A204.1 (cell line): ENCODE measurements at regions not wholly inside any gene's neighbourhood (a gene's known extent, or its start where the extent isn't known, plus 50 kb on each side); places are given as distances from the start of the nearest gene placed in this dataset.

Source experiments
- FAIRE-seq: peaks from 2 replicates; lab custom pipeline; 2012; peaks lifted over from hg19 to GRCh38; lab: Jason Lieb, UNC

DNA sequence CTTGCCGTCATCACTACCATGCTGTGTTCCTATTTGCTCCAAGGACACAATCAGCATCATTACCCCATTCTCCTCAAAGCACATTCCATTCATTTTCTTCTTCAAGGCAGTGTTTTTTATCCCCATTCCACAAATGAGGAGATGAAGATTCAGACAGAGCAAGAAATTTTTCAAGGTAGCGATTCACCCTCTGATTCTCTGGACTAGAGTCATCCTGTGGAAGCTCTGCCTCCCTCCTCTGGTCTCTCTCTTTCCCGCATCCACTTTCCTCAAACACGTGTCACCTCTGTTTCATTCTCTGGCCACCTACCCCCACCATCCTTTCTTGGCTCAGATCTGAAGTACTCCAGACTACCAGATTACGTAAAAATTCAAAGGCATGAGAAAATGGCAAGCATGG, 297.9 kb downstream of the SOX11 start:
- no peak for FAIRE-seq

GRCh38 chr2:5991305-5991968, 299.3 kb downstream of the SOX11 start:
- no peak for FAIRE-seq

- FAIRE-seq, result no peak
Observed at GRCh38 chr2:5995832-5996231, 303.6 kb downstream of the SOX11 start.

- no peak for FAIRE-seq
Observed at GRCh38 chr2:6008186-6008585, 316.0 kb downstream of the SOX11 start.

- no peak for FAIRE-seq
Observed at GRCh38 chr2:6008726-6009125, 316.5 kb downstream of the SOX11 start.

GRCh38 chr2:6010163-6010562, 318.0 kb downstream of the SOX11 start:
- no peak for FAIRE-seq

- FAIRE-seq, result no peak
Observed at GRCh38 chr2:6011921-6012320, 319.7 kb downstream of the SOX11 start.

- FAIRE-seq, result no peak
Observed at GRCh38 chr2:6017736-6018286, 325.6 kb downstream of the SOX11 start.

DNA sequence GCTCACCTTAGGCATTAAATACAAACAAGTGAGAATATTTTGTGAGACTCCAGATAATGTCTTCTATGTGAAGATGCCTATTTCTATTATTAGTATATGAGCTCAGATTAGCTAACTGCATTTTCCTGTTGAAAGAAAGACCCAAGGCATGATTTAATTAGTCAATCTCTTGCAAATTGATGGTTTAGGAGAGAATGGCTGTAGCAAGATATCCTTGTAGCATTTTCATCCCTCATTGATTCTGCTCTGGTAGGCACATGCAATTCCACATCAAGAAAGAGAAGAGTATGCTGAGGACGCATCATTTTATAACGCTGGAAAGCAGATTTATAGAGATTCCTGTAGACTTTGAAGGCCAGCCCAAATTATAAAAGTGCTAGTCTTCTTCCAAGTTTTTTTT, 332.0 kb downstream of the SOX11 start:
- FAIRE-seq, result no peak

- FAIRE-seq, result no peak
Observed at GRCh38 chr2:6024784-6025183, 332.6 kb downstream of the SOX11 start.

DNA sequence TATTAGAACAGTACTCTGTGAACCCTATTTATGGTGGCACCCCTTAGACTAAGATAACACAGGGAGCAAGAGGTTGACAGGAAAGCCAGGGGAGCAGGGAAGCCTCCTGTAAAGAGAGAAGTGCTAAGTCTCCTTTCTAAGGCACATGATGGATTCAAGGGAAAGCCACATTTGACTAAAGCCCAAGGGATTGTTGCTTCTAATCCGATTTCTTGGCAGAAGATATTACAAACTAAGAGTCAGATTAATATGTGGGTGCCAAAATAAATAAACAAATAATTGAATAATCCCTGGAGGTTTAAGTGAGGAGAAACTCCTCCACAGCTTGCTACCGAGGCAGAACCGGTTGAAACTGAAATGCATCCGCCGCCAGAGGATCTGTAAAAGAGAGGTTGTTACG, 333.2 kb downstream of the SOX11 start:
- no peak for FAIRE-seq

DNA sequence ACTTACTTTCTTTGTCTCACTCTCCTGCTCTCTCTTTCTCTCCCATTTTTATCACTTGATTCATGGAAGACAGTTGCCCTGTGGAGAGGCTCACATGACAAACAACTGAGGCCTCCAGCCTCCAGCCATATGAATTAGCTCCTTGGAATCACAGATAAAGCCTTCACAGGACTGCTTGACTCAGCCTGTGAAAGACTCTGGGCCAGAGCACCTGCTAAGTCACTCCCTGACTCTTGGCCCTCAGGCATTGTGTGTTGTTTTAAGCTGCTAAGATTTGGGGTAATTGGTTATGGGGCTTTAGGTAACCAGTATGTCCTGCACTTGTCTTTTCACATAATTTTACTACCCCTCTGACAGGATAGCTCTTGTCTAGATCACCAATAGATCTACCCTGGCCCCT, 334.9 kb downstream of the SOX11 start:
- FAIRE-seq, result no peak

- FAIRE-seq, result no peak
Observed at GRCh38 chr2:6031200-6031867, 339.1 kb downstream of the SOX11 start.

DNA sequence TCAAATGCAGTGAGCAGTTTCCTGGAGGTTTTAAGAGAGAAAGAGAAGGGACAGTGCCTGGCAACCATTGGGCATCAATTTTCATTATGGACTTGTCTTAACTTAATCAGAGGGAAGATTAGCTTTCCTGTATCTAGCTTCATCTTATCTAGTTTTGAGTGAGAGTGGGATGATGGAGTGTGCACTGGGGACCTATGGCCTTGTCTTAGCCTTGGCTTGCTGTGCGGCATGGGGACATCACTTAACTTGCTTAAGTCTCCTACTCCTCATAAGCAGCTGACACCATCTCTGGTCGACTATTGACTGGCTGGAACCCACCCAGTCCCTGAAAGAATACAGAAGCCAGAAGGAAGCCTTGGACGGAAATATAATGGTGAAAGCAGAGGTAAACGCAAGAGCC, 344.0 kb downstream of the SOX11 start:
- FAIRE-seq, result no peak

GRCh38 chr2:6043238-6043637, 351.1 kb downstream of the SOX11 start:
- no peak for FAIRE-seq

GRCh38 chr2:6052649-6053048, 360.5 kb downstream of the SOX11 start:
- FAIRE-seq, result no peak

DNA sequence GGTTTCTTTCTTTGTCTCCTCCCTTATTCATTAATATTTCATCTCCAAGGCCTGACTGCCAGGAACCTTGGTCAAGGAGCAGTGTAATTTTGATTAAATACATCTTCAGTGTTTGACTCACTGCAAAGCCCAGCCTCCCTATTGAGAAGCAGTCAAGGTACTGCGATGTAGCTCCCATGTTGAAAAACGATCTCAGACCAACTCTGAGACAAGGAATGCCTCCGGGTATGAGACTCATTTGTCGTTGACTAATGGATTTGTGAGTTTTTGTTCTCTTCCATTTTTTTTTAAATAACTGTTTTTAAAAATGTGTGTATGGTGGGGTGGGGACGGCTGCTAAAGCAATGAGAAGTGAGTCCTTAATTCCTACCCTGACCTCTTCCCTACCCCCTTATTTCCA, 361.6 kb downstream of the SOX11 start:
- no peak for FAIRE-seq

GRCh38 chr2:6054161-6054671, 362.0 kb downstream of the SOX11 start:
- no peak for FAIRE-seq

GRCh38 chr2:6060992-6061663, 368.9 kb downstream of the SOX11 start:
- FAIRE-seq, result no peak

DNA sequence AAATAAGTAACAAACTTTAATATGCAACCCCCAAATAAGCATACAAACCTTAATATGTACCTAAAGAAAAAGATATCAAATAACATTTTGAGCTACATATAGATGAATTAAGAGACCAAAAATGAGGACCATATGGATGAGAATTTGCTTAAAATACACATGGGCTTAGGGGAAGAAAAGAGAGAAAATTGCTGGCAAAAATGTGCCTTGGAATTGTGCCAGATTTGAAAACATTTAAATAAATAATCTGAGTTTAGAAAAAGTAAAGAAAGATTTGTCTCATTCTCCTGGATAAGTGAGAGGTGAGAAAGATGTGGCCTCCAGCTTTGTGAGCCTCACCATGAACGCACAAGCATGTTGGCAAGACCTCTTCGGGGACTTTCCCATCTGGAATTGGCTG, 372.6 kb downstream of the SOX11 start:
- no peak for FAIRE-seq

GRCh38 chr2:6065703-6066102, 373.5 kb downstream of the SOX11 start:
- no peak for FAIRE-seq

DNA sequence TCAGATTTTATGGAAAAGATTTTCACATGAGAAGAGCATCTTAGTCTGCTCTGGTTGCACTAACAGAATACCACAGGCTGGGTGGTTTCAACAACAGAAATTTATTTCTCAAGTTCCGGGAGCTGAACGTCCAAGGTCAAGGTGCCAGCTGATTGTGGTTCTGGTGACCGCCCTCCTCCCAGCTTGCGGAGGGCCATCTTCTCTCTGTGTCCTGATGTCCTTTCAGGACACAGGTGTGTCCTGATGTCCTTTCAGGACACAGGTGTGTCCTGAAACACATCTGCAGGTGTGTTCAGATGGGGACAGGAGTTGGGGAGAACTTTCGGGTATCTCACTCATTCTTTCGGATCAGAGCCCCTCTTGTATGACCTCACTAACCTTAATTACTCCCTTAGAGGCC, 374.9 kb downstream of the SOX11 start:
- no peak for FAIRE-seq

DNA sequence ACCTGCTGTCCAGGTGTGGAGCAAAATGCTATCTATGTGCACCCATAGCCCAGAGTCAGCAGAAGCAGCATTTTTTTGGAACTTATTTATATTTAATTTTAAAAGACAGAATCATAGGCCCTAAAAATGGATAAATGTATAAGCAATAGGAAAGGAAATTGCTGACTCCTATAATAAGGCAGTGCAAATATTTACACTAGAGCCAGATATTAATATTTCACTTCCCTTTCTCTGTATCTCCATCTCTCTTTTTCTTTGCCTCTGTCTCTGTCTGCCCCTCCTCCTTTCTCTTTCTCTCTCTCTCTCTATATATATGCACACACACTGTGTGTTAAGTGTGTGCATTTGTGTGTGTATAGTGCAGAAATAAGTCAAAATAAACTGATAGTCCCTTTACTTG, 375.6 kb downstream of the SOX11 start:
- FAIRE-seq, result no peak
